Stimulated activated naive CD4-positive, alpha-beta T cell treated with Interleukin-2 at 50 U/mL for 16 hours (primary cell): ENCODE measurements at regions not wholly inside any gene's neighbourhood (a gene's known extent, or its start where the extent isn't known, plus 50 kb on each side); places are given as distances from the start of the nearest gene placed in this dataset.
"Not testable (repeated sequence)": the region's sequence is repeated elsewhere in the genome, so short reads cannot be mapped to it uniquely, and the experiment has no call there.

Experiments
- DNase-seq: peaks from one replicate; lab custom pipeline; 2025; lab: John Stamatoyannopoulos, UW

- DNase-seq: not testable (repeated sequence)
These were observed 119.5 kb downstream of the IGLL1 start for GRCh38 chr22:23460517-23461031.

- not testable (repeated sequence) for DNase-seq
These were observed 120.2 kb downstream of the IGLL1 start for GRCh38 chr22:23459645-23460516.

GRCh38 chr22:23458663-23459541 lies 121.2 kb downstream of the IGLL1 start:
- no peak for DNase-seq

DNA sequence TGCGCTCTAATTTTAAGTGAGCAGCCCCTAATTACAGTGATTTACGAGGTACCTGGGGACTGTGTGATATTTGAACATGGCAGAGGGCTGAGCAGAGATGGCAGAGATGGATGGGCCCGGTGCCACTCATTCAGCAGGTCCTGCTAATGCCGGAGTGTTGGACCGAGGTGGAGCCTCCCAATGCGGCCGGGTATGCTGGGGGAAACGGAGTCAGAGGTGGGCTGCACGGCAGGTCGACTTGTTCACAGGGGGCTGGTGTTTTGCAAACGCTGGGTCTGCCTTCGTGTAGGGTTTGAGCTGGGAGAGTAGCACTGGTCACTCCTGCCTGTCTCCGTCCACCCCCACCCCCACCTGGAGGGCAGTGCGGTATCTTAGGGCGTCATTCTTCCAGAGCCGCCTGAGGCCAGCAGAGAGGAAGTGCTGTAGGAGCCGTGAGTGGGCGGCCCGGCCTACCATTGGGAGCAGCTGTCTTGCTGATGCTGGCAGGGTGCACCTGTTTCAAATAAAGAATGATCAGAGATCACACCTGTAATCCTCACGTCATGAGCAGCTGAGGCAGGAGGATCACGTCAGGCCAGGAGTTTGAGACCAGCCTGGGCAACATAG lies 122.6 kb downstream of the IGLL1 start:
- no peak for DNase-seq

GRCh38 chr22:23456666-23457379 lies 123.3 kb downstream of the IGLL1 start:
- DNase-seq: not testable (repeated sequence)

- not testable (repeated sequence) for DNase-seq
These were observed 125.7 kb downstream of the IGLL1 start for GRCh38 chr22:23454345-23454744.

- no peak for DNase-seq
These were observed 126.8 kb downstream of the IGLL1 start for GRCh38 chr22:23453277-23453676.

DNA sequence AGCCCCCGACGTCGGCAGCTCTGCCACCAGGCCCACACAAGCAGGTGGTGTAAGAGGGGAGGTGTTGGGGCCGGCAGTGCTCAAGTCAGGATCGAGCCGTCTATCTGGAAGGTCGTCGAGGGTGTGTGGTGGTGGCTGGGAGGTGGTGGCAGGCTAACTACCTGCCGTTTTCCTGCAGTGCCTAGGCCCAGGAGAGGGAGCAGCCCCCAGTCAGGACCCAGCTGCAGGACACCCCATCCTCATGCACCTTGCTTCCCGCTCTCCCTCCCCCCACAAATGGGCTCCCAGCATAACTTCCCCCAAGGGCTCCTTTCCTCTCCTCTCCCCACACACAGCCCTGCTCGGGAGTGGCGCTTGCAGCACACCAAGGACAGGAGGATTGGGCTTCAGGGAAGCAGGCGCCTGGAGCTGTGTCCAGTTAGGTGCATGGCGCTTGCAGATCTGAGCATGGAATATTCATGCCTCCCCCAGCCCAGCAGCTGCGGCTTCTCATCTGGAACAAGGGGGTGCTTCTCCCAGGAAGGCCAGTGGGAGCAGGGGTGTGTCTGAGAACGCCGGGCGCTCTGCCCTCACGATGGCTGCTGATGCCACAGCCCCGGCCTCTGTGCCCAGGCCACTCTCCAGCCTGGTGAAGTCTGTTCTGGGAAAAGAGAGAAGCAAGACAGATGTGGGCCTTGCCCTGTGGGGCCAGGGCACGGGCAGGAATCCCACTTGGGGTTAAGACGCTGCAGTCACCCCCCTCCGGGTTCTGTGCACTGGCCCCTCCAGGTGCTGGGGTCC lies 127.7 kb downstream of the IGLL1 start:
- DNase-seq: no peak

GRCh38 chr22:23451452-23452230 lies 128.4 kb downstream of the IGLL1 start:
- not testable (repeated sequence) for DNase-seq

DNA sequence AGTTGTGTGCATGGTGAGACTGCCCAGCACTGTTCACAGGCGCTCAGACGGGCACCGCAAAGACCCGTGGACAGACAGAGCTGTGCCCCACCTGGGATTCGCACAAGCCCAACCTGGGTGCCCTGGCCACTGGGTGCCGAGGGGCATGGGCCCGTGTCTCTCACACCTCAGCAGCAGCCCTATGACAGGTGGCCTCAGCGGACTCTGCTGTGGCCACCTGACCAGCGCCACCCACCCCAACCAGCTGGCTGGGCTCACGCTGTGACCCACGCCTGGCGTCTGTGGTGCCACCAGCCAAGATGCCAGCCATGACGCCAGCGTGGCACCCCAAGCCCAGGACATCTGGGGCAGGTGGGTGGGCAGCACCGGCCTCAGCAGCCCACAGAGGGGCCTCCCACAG lies 129.3 kb downstream of the IGLL1 start:
- DNase-seq: not testable (repeated sequence)

DNA sequence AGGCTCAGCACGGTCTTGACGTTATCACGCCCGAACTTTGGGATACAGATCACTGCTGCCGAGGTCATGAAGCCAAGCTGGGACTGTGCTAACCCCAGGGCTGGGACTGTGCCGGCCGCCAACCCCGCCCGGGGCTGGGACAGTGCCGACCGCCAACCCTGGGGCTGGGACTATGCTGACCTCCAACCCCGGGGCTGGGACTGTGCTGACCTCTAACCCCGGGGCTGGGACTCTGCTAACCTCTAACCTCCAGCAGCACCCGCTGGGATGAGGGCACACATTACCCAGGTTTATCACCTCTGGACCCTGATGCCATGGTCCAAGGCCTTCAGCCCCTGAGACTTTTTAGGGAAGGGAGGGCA lies 129.7 kb downstream of the IGLL1 start:
- DNase-seq: no peak

DNA sequence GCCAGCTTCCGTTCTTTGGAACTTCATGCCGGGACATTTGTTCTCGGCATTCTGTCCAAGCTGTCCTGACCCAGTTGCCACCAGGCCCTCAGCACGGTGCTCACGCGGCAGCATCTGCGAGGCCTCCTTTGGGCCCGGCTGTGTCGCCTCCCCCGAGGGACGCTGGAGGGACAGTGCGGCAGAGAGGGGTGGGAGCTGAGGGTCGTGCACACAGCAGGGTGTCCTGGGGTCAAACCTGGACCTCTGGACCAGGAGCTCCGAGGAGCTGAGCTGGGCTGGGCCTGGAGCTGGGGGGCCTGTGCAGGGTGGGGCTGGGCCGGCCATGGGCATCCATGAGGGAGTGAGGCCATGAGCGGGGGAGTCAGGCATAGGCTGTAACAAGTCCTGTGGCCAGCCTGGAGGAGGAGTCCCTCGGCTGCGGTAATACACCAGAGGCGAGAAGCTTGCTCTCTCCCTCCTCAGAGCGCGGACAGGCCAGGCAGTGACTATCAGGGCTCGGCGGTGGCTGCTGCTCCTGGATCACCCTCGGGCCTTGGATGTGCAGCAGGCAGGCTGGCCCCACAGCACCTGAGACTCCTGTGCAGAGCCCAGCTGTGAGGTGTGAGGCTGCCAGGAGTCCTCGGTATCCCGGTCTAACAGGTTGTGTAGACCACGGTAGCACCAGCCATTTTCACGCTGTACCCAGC lies 130.2 kb downstream of the IGLL1 start:
- DNase-seq: not testable (repeated sequence)

DNA sequence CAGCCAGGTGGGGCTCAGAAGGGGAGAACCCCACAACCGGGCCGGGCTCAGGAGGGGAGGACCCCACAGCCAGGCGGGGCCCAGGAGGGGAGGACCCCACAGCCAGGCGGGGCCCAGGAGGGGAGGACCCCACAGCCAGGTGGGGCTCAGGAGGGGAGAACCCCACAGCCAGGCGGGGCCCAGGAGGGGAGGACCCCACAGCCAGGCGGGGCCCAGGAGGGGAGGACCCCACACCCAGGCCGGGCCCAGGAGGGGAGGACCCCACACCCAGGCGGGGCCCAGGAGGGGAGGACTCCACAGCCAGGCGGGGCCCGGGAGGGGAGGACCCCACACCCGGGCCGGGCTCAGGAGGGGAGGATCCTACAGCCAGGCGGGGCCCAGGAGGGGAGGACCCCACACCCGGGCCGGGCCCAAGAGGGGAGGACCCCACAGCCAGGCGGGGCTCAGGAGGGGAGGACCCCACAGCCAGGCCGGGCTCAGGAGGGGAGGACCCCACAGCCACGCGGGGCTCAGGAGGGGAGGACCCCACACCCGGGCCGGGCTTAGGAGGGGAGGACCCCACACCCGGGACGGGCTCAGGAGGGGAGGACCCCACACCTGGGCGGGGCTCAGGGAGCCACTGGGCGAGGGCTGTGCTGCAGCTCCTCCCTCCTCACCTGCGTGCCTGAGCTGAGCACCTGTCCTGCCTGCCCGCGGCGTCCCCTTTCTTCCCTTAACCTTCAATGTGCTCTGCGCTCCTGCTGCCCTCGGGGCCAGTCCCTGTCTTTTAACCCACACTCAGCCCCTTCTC lies 131.4 kb downstream of the IGLL1 start:
- not testable (repeated sequence) for DNase-seq

DNA sequence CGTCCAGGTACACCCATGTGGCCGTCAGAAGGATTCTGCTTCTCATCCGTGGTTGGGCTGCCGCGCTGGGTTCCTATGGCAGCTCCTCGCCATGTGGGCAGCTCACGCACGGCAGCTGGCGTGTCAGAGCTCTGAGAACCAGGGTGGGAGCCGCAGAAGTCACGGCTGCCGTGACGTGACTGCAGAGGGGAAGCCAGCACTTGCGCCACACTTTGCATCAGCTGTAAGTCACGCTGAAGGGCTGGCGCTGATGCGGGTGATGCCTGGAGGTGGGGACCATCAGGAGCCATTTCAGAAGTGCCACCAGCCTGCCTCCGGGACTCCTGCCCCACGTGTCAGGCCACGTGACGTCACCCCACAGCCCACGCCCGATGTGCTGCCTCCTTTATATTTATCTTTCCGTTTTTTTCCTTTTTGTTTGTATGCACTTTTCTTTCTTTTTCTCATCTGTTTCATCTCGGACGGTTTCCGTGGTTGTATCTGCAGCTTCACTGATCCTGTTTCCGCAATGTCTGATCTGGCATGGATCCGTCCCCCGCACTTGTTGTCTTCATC lies 133.2 kb downstream of the IGLL1 start:
- no peak for DNase-seq

DNA sequence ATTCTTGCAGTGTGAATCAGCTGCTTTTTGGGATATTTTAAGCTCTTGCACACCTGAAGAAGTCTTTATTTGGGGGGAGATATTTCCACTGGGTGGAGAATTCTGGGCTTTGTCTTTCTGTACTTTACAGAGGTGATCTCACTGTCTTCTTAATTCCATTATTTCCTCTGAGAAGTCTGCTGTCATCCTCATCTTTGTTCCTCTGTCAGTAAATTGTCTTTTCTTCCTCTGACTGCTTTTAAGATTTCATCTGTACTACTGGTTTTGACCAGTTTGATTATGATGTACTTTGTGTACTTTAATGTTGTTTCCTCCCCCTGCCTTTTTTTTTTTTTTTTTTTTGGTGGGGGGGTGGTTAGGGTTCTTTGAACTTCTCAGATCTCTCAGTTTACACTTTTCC lies 133.9 kb downstream of the IGLL1 start:
- not testable (repeated sequence) for DNase-seq

- not testable (repeated sequence) for DNase-seq
These were observed 136.2 kb downstream of the IGLL1 start for GRCh38 chr22:23443905-23444304.

- not testable (repeated sequence) for DNase-seq
These were observed 140.5 kb downstream of the IGLL1 start for GRCh38 chr22:23439581-23439980.

DNA sequence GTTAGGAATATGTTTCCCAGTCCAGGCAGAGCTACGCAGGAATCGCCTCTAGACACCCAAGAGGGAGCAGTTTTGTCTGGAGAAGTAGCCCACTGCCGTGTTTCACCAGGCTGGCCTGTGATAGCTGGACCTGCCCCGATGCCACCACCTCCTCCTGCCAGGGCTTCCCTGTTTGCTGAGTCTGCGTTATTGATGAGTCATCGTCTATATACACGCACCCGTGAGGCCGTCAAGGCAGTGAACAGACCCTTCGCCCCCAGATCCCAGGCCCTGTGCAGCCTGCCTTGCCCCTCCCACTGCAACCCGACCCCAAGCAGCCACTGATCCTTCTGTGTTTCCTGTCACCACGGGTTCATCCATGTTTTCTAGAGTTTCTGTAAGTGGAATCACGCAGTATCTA lies 141.9 kb downstream of the IGLL1 start:
- no peak for DNase-seq
